NT2/D1 (cell line): ENCODE measurements at regions not wholly inside any gene's neighbourhood (a gene's known extent, or its start where the extent isn't known, plus 50 kb on each side); places are given as distances from the start of the nearest gene placed in this dataset.

Experiments
- SUZ12 ChIP-seq: IDR thresholded peaks from 2 replicates; pipeline ENCODE4 v1.6.1; 2011; ENCODE audit not compliant: insufficient read length, insufficient read depth; ENCODE audit errors: extremely low read depth
- ZNF274 ChIP-seq: IDR thresholded peaks from 2 replicates; pipeline ENCODE4 v1.6.1; 2011; ENCODE audit warnings: mild to moderate bottlenecking, low read depth, low read length

GRCh38 chr12:127431594-127431993, 835.4 kb upstream of the TMEM132C start:
- TF ChIP-seq ZNF274 (no peak), SUZ12 (no peak)
